ENCODE measurements at regions not wholly inside any gene's neighbourhood (a gene's known extent, or its start where the extent isn't known, plus 50 kb on each side); places are given as distances from the start of the nearest gene placed in this dataset.

DNA sequence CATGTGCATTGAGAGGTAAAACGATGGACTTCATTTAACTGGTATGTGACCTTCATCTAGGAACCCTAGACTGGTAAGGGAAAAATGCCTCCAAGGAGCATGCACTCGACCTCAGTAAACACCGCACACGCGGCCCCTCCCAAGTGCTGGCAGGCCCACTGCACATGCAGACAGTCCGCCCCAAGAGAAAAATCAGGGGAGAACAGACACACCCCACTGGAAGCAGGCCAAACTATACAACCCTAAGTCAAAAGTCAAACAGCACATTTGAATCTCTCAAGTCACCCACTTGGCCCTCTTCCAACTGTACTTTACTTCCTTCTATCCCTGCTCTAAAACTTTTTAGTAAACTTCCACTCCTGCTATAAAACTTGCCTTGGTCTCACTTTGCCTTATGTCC, 250.1 kb upstream of the HES1 start:
- no peak for DNase-seq (ENCODE audit: extremely low read depth in 1 of 11, low read depth in 9 of 11, low spot score in 4 of 11)

DNA sequence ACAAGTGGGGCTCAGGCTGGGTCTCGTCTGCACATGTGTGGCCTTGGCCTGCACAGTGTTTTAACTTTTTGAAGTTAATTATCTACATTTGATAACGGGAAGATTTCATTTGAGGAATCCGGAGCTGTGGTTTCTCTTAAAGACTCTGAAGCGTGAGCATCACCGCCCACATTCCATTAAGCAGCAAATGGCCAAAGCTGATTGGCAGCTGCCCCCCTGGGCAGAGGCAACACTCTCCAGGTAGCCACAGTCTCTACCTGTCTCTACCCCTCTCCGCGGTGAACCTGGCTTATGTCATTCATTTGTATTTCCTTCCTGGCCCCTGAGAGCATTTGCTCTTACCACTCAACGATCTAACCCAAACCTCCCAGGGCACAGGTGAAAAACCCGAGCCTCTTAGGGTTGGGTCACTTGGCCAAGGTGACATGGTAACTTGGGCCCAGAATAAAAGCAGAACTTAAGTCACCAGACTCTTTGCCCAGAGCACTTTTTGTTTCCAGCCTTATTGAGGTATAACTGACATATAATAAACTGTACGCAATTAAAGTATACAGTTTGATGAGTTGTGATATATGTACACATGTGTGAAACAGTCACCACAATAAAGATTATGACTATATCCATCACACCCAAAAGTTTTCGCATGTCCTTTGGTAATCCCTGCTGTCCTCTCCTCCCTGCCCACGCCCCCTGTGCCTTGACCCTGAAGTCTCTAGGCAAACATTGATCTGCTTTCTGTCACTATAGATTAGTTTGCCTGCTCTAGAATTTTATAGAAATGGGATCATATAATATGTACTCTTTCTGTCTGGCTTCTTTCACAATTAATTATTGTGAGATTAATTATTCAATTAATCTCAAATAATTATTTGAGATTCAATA, 245.7 kb upstream of the HES1 start:
- no peak for DNase-seq (ENCODE audit: extremely low read depth in 1 of 11, low read depth in 9 of 11, low spot score in 4 of 11)

DNA sequence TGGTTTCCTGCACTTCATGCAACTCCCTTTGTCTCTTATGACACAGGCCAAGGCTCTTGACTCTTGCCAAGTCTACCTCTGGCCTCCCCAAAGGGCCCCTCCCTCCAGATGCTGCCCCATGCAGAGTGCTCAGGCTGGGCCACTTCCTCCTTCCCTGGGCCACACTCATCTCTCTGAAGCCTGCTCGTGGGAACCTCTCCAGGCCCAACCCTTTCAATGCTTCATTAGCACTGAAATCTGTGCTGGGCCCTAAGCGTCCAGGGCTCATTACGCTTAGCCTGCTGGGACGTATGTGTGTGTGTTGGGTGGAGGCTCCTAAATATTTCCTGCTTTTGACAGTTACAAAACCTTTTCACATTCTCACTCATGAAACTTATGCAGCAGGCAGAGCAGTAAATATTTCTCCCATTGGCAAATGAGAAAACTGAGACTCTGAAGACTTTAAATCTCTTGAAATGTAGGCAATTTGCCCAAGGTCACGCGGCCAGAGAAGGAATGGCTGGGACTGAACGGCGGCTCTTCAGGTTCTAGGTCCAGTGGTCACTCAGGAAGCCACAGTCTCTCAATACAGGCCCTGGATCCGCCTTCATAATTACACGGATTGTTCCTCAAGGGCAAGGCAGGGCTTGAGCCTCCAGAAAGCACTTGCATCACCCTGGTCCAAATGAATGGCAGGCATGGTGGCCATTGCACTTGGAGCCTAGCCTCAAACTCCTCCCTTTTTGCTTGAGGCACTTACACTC, 241.7 kb upstream of the HES1 start:
- DNase-seq (ENCODE audit: extremely low read depth in 1 of 11, low read depth in 9 of 11, low spot score in 4 of 11): no peak

DNA sequence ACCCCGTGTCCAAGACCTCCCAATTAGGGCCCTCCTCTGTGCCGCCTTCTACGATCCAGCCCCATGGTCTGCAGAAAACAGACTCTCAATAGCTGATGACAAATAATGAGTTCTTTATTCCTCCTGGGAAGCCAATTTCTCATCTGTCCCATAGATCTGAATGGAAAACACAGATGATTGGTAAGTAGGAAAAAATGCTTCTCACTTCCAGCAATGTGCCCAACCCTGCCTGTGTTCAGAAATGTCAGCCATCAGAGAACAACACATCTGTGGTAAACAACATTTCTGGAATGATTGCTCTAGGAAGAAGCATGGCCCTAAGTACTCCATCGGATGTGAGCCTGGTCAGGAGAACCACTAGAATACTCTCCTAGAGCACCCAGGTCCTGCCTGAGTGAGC, 240.5 kb upstream of the HES1 start:
- no peak for DNase-seq (ENCODE audit: extremely low read depth in 1 of 11, low read depth in 9 of 11, low spot score in 4 of 11)

DNA sequence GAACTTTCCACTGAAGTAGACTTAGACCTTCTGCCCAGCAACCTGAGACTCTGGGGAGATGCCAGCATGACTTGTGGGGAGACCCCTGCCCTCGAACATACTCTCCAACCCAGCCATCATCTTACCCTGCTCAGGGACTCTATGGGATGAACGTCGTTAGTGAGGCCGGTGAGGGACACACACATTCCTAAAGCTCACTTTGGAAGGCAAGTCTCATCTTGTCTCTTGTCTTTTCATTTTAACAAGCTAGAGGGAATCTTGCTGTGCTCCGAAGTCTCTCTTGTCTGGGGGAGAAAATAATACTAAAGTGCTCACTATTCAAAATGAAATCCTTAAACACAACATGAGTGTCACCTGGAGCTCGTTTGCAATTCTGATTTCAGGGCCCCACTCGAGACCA, 239.5 kb upstream of the HES1 start:
- DNase-seq (ENCODE audit: extremely low read depth in 1 of 11, low read depth in 9 of 11, low spot score in 4 of 11): no peak

DNA sequence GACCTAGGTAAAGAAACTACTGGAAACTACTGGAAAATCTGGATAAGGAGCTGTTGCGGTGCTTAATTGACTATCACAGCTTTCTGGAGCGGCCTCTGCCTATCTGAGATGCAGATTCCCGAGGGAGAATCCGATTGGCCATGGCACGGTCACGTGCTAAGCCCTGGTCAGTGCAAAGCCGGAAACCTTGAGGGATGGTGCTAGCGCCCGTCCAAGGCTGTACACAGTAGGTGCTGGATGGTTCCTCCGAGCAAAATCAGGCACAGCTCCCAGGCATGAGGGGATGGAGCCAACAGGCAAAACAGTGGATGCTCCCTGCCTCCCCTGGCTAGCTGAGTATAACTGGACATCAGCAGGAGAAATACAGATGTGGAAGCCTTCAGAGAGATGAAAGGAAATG, 238.7 kb upstream of the HES1 start:
- no peak for DNase-seq (ENCODE audit: extremely low read depth in 1 of 11, low read depth in 9 of 11, low spot score in 4 of 11)

DNA sequence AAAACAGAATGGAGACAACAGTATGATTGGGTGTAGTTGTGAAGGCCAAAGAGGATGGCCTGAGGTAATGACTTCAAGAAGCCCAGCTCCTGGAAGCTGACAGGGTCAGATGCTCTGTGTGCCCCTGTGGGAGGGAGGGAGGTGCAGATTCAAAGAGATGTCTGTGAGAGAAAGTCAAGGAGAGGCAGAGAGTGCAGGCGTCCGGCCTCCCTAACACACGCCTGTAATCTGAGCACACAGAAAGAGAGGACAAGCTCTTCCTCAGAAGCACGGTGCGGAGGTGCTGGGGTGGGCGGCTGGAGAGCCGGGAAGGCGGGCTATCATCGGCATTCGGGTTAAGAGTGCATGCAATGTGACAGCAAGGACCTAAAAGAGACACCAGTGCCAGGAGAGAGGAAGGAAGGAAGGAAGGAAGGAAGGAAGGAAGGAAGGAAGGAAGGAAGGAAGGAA, 238.2 kb upstream of the HES1 start:
- no peak for DNase-seq (ENCODE audit: extremely low read depth in 1 of 11, low read depth in 9 of 11, low spot score in 4 of 11)

DNA sequence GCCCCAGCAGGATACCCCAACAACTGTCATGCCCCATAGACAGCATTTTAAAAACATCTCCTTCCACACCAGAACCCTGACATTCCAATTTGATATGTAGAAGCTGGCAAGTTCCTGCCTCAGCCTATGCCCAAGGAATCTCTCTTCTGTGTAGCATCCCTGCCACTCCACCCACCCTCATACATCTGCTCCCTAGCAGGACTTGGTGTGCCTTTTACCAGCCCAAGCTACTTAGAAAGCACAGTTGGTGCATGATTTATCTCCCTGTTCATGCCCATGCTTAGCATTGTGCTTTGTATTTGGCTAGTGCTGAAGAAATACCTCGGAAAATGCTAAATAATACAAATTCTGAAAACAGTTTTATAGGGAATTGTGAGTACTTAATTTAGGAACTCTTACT, 236.9 kb upstream of the HES1 start:
- no peak for DNase-seq (ENCODE audit: extremely low read depth in 1 of 11, low read depth in 9 of 11, low spot score in 4 of 11)

DNA sequence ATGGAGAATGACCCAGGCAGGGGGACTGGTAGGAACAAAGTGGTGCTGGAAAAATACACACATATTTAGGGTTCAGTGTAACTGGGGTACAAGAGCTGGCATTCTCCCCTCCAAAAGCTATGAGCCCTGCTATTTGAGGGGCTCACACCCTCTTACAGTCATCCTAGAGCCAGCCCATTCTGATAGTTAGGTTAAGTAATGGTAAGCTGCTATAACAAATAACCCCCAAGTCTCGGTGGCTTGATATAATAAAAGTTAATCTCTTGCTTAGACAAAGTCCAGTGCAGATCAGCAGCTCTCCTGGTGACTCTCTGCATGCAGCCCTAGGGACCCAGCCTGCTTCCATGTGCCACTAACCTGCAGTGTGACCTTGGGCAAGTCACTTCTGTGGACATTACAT, 234.9 kb upstream of the HES1 start:
- no peak for DNase-seq (ENCODE audit: extremely low read depth in 1 of 11, low read depth in 9 of 11, low spot score in 4 of 11)

DNA sequence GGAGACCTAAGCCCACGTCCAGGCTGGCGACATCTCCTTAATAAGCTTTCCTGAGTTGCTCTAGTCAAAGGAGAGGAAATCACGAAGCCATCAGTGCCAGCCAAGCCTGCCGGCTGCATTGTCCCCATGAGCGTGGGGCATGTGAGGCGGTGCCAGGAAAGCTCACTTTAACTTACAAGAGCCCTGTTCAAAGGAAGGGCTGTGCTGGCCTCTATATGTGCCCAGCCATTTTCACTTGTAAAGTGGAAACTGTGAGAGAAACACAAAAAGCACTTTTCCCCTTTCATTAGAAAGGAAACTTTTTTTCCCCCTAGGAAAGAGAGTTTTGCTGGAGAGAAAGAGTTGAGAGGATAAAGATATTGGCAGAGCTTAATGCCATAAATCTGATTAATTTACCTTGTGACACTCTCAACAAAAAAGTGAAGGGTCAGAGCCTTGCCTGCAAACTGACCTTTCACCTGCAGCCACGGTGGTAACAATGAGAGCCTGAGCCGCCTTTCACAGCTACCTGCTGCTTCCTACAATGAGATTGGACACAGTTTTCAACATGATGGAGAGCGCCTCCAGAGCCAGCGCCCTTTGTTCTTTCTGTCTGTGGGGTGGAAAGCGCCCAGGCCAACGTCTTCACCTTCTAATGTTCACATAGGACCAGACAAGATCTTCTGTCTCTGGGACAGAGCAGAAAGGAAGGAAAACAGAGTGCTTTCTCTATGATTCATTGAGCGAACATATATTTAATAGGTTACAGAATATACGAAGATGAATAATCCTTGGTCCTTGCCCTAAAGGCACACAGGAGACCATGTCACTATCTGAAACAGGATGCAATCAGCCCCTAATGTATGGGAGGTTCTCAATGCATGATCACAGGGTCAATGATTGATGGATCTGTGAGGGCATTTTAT, 233.1 kb upstream of the HES1 start:
- DNase-seq (ENCODE audit: extremely low read depth in 1 of 11, low read depth in 9 of 11, low spot score in 4 of 11): no peak

DNA sequence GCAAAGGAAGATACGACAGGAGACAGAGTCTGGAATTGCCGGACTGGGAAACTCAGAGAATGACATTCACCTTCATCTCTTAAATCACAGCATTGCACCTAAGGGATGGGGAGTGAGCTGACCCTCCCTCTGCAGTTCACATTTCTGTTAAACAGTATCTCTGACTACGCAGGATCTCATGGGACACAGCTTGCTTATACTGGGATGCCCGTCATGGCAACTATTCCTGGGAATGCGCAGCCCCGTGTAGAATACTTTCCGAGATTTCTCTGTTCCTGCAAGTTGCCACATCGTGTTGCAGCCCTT, 232.5 kb upstream of the HES1 start:
- no peak for DNase-seq (ENCODE audit: extremely low read depth in 1 of 11, low read depth in 9 of 11, low spot score in 4 of 11)

DNA sequence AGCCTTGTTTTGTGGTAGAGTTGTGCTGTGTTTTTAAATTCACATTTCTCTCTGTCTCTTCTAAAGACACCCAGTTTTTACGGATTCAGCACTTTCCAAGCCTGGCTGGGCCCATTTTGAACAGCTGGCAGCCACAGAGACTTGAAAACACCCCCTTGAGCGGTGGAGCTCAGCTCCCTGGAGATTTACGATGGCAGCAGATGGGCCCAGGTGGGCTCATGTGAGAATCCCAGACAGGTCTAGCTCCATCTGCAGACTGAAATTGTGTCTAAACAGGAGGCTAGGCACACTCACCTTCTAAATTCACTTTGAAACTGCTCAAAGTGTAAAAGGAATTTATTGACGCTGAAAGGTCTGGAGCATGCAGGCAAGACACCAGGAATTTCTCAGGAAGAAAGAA, 232.0 kb upstream of the HES1 start:
- no peak for DNase-seq (ENCODE audit: extremely low read depth in 1 of 11, low read depth in 9 of 11, low spot score in 4 of 11)

DNA sequence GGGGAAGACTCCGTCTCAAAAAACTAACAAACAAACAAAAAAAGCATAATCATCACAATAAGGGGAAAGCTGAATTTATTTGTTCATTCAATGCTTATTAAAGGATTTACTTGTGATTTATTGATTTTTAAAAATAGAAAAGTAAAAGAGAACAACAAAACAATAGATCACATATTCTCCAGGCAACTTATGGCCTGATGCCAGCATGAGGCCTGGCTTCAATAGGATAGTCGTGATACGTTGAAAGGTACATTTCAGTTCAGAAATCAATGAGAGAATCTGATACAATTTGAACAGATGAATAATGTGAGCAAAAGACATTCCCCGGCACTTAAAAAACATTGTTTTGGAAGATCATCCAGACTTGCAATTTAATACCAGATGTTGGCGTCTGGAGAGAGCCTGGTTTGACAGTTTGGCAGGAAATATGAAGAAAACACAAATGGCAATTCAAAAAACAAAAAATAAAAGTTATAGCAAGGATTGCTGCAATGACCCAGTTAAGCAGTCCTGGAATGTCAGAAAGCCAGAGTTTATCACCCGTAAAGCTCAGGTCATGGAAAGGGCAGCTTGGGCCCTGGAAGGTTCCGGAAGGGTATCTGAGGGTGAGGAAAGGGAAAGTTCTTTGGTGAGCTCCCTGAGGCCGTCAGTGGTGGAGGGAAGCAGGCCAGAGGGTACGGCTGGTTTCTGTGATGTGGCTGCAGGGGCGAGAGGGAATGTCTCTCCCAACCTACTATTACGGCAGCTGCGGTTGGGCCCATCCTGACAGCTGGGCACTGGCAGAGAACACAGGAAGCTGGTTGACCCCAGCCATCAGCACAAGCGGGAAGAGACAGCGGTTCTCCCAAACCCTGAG, 230.2 kb upstream of the HES1 start:
- no peak for DNase-seq (ENCODE audit: extremely low read depth in 1 of 11, low read depth in 9 of 11, low spot score in 4 of 11)

DNA sequence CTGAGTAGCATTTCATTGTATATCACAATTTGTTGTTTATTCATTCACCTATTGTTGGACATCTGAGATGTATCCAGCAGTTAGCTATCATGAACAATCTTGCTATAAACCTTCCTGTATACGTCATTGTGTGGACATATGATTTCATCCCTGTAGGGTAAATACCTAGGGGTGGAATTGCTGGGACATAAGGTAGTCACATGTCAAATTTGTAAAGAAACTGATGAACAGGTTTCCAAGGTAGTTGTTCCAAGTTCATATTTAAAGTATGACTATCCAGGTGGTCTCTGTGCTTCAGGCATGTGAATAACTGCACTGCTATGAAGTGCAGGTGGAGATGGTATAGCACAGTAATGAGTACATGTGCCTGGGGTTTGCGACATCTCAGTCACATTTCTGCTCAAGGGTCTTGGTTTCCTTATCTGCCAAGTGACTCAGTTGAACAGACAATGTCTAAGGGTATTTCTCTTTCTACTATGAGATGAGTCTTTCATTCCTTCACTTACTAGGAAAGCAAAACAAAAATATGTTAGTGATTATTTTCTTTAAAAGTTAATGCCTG, 229.0 kb upstream of the HES1 start:
- no peak for DNase-seq (ENCODE audit: extremely low read depth in 1 of 11, low read depth in 9 of 11, low spot score in 4 of 11)

DNA sequence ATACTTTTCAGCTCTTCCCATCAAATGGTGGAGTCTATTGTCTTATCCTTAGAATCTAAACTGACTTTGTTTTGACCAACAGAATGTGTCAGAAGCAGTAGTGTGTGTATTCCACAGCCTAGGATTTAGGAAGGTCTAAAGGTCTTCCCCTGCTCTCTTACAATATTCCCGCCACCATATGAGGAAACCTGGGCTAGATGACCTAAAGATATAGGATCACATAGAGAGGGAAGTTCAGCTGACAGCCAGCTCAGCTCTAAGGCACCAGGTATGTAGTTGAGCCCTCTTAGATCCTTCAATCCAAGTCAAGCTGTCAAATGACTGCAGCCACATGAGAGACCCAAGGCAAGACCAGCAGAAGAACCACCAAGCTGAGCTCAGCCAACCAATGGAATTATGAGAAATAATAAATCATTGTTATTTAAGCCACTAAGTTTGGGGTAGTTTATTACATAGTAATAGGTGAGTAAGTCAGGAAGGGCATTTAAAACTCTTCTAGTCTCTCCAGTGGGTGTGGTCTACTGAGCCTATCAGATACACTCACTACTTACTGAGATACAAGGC, 227.7 kb upstream of the HES1 start:
- DNase-seq (ENCODE audit: extremely low read depth in 1 of 11, low read depth in 9 of 11, low spot score in 4 of 11): no peak

DNA sequence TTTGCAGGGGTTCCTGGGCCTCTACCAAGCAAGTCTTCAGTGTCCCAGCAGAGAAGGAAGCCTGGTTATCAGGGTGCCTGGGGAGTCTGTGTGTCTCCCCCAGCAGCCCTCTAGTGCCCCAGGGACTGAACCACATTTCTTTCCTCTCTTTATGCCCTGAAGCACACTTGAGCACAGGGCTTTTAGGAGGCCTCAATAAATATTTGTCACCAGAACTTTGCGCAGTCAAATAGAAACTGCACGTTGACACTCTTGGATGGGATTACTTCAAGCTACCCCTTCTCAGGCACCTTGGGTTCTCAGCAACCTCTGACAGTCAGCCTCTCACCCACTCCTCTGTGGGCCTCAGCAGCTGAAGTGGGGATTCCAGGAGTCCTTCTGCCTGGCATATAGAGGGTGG, 226.6 kb upstream of the HES1 start:
- no peak for DNase-seq (ENCODE audit: extremely low read depth in 1 of 11, low read depth in 9 of 11, low spot score in 4 of 11)

DNA sequence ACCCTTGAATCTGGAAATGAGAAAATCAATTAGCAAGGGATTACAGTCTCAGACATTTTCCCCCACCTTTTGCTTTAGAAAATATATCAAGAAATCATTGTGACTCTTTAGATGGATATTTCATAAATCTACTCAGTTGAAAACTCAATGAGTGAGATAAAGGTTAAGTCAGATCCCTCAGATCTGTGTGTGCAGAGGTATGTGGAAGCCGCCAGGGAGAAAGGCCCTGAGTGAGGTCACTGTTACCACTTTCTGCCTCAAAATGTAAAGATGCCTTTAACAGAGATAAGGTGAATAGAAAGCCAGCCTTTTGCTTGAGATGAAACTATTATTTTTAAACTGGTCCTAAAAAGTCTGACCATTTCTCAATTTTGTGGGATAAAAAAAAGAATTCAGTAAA, 225.6 kb upstream of the HES1 start:
- DNase-seq (ENCODE audit: extremely low read depth in 1 of 11, low read depth in 9 of 11, low spot score in 4 of 11): no peak

All from renal cortex interstitium (tissue), 11 donors.